ENCODE measurements at regions not wholly inside any gene's neighbourhood (a gene's known extent, or its start where the extent isn't known, plus 50 kb on each side); places are given as distances from the start of the nearest gene placed in this dataset.

GRCh38 chr12:118493962-118494361, 117.6 kb downstream of the SUDS3 start:
- TF ChIP-seq CTCF (IDR thresholded peaks at IDR 0.05) (no peak), POLR2AphosphoS5 (IDR thresholded peaks at IDR 0.05) (no peak)

Data from sigmoid colon (tissue), 4 donors.